NCI-H2227 treated with DMSO at 0.1 percent for 48 hours (cell line): ENCODE measurements at regions not wholly inside any gene's neighbourhood (a gene's known extent, or its start where the extent isn't known, plus 50 kb on each side); places are given as distances from the start of the nearest gene placed in this dataset.

ENCODE experiments used
- DNase-seq: peaks from one replicate; lab custom pipeline; 2025; lab: John Stamatoyannopoulos, UW

DNA sequence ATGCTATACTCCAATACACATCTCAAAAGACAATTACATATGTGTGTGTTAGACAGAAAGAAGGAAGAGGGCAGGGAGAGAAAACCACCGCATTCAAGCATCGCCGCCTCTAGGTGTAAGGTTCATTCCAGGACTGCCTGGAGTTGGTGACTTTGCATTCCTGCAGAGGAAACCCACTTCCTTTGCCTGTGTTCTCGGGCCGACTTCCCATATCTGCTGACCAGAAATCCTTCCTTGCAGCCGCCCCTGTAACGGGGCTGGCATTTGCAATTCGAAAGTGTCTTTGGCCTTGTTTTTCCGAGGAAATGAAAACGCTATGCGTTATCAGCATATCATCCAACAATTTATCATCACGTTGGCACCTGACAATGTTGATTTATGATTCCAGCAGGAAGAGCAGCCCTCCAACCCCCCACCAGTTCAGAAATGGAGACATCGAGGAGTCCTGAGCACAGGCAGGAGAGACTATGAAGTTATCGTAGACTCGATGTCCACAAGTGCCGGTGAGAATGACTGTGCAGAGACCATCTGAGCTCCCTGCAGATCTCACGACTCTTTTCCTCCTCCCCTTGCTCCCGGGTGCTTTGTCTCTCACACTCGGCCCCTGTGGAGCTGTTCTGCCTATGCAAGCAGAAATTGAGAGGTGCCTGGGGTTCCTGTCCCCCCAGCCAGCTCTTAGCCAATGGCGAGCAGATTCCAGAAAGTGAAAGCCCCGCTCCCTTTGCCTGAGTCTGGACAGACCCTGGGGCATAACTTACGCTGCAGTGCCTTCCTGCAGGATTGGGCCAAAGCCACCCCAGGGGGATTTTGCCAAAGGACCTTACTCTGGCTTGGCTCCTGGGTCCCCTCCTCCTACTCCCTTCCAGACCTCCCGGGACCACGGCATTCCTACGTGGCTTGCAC, 68.9 kb upstream of the FOXK1 start:
- no peak for DNase-seq

- no peak for DNase-seq
Measured at GRCh38 chr7:4613846-4614548, 68.1 kb upstream of the FOXK1 start.

DNA sequence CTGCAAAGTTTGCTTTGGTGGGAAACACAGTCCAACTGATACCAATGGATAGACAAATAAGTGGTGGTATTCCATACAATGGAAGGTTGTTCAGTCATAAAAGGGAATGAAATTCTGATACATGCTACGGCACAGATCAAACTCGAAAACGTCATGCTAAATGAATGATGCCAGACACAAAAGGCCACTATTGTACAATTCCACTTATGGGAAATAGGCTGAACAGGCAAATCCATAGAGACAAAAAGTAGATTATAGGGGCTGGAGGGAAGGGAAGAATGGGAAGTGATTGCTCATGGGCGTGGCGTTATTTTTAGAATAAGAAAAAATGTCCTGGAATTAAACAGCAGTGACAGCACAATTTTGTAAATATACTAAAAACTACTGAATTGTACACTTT, 66.0 kb upstream of the FOXK1 start:
- DNase-seq: no peak

DNA sequence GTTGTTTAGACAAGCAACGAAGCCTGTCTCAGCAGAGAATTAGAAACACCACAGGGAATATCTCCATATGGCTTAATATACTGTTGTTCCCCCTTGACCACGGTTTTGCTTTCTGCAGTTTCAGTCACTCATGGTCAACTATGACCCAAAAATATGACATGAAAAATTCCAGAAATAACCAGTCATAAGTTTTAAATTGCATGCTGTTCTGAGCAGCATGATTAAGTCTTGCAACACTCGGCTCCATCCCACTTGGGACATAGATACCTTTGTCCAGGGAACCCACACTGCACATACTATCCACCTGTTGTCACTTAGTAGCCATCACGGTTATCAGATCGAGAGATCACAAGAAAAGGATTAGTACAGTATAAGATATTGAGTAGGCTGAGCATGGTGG, 60.7 kb upstream of the FOXK1 start:
- DNase-seq: no peak

DNA sequence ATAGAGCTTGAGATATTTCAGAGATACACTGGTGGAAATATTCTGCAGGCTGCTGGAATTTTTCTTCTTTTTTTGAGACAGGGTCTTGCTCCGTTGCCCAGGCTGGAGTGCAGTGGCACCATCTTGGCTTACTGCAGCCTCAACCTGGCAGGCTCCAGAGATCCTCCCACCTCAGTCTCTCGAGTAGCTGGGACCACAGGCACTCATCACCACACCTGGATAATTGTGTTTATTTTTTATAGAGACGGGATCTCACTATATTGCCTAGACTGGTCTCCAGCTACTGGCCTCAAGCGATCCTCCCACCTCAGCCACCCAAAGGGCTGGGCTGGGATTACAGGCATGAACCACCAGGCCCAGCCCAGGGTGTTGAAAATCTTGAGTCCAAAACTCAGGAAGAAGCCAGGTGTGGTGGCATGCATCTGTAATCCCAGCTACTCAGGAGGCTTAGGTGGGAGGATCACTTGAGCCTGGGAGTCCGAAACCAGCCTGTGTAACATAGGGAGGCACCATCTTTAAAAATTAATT, 55.7 kb upstream of the FOXK1 start:
- no peak for DNase-seq

GRCh38 chr7:4629287-4629895, 52.7 kb upstream of the FOXK1 start:
- DNase-seq: no peak

GRCh38 chr7:4631380-4632179, 50.5 kb upstream of the FOXK1 start:
- DNase-seq: peak; percentile 77
